UCSD-AML1 (cell line): ENCODE measurements at regions not wholly inside any gene's neighbourhood (a gene's known extent, or its start where the extent isn't known, plus 50 kb on each side); places are given as distances from the start of the nearest gene placed in this dataset.

Experiments used
- DNase-seq: peaks from one replicate; lab custom pipeline; 2025; ENCODE audit not compliant: unreplicated experiment; lab: John Stamatoyannopoulos, UW

GRCh38 chr3:76403556-76403955 is 618.2 kb upstream of the ZNF717 start:
- DNase-seq = no peak

GRCh38 chr3:76405196-76405595 is 619.8 kb upstream of the ZNF717 start:
- DNase-seq = no peak

DNA sequence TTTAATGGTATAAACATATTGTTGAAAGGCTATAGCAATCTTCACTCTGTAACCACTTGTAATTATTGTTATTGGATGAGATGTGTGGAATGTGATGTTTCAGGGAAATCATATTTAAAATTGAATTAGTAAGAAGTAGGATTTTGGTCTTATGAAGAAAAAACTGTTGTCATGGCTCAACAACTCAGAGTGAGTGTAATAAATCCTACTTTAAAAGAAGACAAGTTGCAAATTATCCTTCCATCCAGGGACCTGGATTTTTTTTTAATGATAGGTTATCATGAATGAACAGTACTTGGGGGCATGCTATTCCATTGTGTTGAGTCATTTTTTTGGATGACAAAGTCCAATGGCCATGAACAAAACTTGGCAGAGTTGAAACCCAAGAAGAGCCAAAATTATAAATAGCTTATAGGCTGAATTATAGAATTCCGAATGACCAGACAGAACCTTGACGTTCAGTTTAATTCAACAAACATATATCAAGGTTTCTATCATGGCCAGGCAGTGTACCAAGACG is 625.5 kb upstream of the ZNF717 start:
- DNase-seq = no peak

- no peak for DNase-seq
Measured at GRCh38 chr3:76415384-76415783, 624.5 kb upstream of the ROBO2 start.

DNA sequence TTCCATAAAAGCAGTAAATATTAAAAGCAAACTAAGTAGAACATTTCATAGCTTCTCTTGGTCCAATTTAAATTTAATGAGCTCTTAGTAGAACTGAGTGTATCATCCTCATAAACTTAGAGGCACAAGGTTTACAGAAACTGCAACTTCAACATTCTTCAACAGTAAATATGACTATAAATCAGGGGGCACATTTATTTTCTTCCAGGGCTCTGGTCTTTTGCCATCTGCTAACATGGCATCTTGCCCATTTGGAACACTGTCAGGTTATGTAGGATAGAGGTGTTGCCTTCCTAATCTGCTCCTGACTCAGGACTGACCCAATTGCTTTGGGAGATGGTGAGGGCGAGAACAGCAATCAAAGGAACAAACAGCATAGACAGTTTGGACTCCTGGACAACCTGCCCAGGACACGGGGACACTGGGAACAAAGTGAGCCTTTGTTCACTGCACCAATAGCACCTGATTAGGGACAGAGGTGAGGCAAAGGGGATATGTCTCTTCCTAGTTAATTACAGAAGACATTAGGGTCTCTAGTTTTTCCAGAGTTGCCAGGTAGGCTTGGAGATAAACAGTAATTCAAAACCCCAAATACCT is 610.2 kb upstream of the ROBO2 start:
- DNase-seq = no peak

GRCh38 chr3:76432396-76432795 is 607.5 kb upstream of the ROBO2 start:
- DNase-seq = no peak

DNA sequence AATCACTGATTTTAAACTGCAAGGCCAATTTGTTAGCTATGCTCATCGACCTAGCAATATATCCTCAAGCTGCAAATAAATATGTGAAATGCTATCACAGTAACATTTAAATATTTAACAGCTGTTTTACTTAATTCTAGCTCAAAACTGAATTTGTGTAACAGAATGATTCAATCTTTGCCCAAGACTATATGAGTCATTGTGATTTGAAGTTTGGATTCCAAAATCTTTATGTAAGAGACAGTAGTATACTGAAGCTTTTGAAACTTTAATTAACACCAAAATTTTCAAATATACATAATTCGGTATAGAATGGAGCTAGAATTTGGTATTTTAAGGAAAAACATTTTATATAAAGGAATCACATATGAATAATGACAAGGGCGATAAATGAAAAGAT is 603.0 kb upstream of the ROBO2 start:
- no peak for DNase-seq

DNA sequence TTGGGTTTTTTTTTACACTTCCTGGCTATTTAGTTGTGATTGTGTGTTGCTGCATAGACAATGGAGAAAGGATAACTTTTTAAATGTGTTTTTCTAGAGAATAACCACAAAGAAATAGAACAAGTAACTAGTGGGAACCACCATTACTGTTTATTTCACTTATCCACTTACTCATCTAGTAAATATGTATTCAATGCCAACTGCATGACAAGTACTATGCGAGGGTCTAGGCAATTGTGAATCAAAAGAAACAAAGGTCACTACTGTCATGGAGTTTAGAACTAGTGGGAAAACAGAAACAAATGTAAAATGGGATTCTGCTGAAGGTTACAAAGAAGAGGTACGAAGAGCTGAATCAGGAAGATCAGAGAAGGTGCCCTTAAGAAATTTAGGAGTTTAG is 600.9 kb upstream of the ROBO2 start:
- no peak for DNase-seq

GRCh38 chr3:76442374-76442915 is 597.5 kb upstream of the ROBO2 start:
- DNase-seq = no peak

GRCh38 chr3:76456322-76456721 is 583.6 kb upstream of the ROBO2 start:
- DNase-seq = no peak

DNA sequence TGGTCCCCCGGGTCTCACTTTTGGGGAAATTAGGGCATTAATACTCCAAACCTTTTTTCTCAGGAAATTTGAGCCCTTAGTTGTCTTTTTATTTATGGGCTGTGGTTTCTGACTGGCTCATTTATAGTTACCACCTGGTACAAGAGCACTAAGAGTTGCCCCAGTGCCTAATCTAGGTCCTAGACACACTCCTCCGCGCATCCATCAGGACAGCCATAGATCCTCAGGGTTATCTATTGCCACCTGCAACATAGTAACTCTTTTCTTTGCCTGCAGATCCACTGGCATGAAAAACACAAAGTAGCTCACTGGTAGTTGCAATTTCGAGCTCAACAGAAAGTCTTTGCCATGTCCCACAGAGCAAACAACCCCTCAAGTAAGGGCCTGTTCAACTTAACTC is 576.4 kb upstream of the ROBO2 start:
- DNase-seq = no peak

- DNase-seq = peak; percentile 4
Measured at GRCh38 chr3:76470285-76470684, 569.6 kb upstream of the ROBO2 start.

DNA sequence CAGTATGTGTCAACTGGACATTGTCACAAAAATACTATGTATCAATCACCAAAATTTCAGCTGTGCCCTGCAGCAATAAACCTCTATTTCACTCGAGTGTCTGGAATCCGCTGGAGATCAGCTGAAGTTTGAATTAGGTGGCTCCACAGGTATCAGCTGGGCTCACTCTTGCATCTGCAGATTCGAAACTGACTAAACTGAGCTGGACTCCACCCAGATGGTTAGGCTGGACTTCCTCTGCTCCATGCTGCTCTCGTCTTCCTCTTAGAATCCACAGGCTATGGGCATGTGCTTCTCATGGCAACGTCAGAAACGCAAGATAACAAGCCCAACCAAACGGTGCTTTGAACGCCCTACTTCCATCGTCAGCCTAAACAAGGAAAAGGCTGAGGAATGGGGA is 565.3 kb upstream of the ROBO2 start:
- DNase-seq = no peak

DNA sequence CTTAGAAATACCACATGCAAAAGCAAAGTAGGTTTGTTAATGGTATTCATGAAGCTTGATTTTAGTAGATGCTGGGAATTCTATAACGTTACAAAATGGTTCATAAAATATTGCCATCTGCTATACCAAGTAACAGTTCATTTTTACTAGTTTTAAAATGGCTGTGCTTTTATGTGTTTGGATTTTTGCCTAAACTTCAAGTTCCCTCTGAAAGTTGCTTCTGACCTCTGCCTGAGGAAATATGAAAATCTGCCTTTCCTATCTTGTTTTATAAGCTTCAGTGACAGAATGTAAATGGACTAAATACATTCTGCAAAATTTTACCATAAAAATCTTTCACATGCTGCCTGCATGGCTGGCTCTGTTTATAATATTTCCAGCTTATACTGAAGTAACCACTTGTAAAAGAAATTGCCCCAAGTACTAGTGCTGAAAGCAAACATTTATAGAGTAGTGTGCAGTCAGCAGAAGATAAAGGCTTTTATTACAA is 560.7 kb upstream of the ROBO2 start:
- DNase-seq = no peak

GRCh38 chr3:76482510-76482909 is 557.4 kb upstream of the ROBO2 start:
- DNase-seq = no peak

DNA sequence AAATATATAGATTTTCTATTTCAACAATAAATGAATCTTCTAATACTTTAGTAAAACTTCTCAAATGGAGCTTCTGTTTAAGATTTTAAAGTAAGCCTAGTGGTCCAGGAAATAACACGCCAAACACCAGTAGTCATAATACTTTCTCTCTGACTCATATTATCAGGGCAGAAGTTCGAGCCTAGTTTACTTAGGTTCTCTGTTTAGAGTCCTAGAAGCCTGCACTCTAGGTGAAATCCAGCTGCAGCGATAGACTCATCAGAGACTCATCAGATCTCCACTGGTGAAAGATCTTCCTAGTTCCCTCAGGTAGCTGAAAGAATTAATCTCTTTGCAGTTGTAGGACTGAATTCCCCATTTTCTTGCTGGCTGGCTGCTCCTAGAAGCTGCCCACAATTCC is 552.5 kb upstream of the ROBO2 start:
- DNase-seq = no peak

- no peak for DNase-seq
Measured at GRCh38 chr3:76490064-76490463, 549.8 kb upstream of the ROBO2 start.

DNA sequence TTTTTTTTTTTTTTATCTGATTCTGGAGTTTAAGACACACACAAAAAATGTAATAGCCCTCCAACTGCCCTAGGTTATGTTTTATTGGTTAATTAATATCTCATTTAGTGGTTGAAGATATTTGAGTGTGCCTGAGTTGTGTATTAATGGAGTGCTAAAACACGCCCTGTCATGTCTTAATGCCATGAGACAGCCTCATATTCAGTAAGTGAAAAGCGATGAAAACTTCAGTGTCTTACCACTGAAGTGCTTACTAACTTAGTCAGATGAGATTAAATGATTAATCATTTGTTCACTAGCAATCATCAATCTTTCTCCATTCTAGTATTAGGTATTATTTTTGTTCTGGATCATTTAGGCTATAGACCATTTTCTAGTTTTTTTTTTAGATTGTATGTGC is 544.7 kb upstream of the ROBO2 start:
- no peak for DNase-seq

- DNase-seq = no peak
Measured at GRCh38 chr3:76497636-76498035, 542.3 kb upstream of the ROBO2 start.

- DNase-seq = no peak
Measured at GRCh38 chr3:76500746-76501275, 539.1 kb upstream of the ROBO2 start.

GRCh38 chr3:76501315-76501714 is 538.6 kb upstream of the ROBO2 start:
- DNase-seq = no peak

DNA sequence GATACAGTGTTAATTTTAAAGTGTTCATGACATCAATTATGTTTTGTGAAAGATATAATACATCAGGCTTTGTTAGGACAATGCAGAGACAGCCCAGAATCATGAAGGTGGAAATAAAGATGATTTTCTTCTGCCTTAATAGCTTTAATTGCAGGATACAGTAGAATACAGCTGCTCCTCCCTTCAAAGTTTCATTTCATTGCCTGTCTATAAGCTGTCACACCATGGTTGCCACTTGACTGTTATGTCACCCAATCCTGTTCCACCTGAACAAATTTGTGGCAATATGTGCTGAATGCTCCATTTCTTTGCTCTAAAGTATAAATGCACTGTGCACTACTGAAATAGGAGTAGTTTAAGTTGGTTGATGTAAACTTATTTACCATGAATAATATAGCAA is 537.8 kb upstream of the ROBO2 start:
- DNase-seq = no peak
